GM13977 (cell line): ENCODE measurements at regions not wholly inside any gene's neighbourhood (a gene's known extent, or its start where the extent isn't known, plus 50 kb on each side); places are given as distances from the start of the nearest gene placed in this dataset.

Experiments
- DNase-seq: peaks from one replicate; pipeline ENCODE4 v3.0.0; 2012; ENCODE audit warnings: low spot score
- in situ Hi-C: fragments of 300-500 bp; cut with MboI; formaldehyde crosslinking; loops from one replicate; pipeline ENCODE4 v1.12.0; 2022; ENCODE audit warnings: low sequenced_read_pairs, low pct_unique_long_range_greater_than_20kb, mixed read lengths, inconsistent platforms; ENCODE audit not compliant: unreplicated experiment
- TF ChIP-seq, protein P1 (sequence below): IDR thresholded peaks from 2 replicates; pipeline ENCODE4 v1.5.1; 2012; ENCODE audit warnings: mild to moderate bottlenecking, control low read depth; ENCODE audit not compliant: insufficient read depth; ENCODE audit errors: extremely low read depth, missing control alignments

DNA sequence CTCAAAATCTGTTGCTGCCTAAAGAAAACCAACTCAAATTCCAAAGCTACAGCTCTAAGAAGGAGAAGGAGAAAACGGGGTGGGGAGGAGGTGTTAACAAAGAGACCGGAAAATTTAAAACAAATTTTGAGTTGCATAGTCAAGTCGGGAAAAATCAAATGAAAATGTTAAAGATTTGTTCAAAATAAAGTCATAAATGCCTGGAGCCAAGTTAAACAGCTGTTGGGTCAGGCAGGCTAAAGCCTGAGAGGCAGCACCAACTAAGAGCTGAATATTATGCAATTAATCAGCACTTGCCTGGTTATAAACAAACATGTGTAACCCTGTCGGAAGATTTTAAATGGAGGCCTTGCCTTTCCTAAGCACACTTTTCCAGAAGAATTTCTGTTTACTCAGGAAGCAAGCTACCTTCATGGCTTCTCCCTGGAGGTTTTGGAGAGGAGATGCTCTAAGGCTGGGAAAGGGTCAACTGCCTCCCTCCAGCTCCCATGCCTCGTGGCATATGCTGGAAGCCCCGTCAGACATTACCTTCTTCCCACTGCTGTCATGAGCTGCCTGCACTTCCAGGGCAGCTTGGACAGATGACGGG is 270.5 kb downstream of the DMRT2 start:
- DNase-seq, result no peak
- in situ Hi-C loops, result no loop called here
- TF ChIP-seq, protein P1, sequence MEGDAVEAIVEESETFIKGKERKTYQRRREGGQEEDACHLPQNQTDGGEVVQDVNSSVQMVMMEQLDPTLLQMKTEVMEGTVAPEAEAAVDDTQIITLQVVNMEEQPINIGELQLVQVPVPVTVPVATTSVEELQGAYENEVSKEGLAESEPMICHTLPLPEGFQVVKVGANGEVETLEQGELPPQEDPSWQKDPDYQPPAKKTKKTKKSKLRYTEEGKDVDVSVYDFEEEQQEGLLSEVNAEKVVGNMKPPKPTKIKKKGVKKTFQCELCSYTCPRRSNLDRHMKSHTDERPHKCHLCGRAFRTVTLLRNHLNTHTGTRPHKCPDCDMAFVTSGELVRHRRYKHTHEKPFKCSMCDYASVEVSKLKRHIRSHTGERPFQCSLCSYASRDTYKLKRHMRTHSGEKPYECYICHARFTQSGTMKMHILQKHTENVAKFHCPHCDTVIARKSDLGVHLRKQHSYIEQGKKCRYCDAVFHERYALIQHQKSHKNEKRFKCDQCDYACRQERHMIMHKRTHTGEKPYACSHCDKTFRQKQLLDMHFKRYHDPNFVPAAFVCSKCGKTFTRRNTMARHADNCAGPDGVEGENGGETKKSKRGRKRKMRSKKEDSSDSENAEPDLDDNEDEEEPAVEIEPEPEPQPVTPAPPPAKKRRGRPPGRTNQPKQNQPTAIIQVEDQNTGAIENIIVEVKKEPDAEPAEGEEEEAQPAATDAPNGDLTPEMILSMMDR, result no peak

DNA sequence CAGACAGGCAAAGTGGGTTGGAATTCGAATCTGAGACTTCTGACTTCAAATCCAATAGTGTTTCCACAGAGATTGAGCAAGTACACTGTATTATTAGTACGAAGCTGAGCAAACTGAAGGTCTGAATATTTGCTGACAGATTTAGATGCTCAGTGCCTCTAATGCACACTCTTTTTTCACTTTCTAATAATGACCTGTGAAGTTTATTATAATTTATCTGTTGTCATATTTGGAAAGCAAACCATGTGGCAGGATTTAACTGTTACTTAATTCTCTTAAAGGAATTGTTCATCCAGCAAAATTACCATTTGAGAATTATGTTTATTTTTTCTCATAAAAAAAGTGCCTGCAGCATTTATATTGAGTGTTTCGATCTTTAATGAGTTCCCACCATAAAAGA is 277.3 kb downstream of the DMRT2 start:
- TF ChIP-seq, protein P1, result no peak
- in situ Hi-C loops, result no loop called here
- DNase-seq, result no peak

DNA sequence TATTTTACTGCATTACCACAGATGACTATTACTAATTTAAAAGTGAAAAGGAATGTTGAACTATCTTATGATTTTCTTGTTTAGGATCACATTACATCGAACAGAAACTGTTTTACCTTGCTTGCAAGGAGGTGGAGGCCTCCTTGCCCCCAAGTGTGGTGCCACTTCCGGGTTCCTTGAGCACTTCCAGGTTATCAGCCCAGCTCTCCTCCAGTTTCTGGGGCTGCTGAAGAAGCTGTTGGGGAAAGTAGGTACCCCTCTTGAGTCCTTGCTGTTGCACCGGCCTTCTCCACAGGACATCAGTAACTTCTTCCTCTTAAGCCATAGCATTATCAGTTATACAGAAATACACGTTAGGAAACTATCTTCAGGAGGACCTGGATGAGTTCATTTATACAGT is 278.2 kb downstream of the DMRT2 start:
- TF ChIP-seq, protein P1, result no peak
- in situ Hi-C loops, result no loop called here

DNA sequence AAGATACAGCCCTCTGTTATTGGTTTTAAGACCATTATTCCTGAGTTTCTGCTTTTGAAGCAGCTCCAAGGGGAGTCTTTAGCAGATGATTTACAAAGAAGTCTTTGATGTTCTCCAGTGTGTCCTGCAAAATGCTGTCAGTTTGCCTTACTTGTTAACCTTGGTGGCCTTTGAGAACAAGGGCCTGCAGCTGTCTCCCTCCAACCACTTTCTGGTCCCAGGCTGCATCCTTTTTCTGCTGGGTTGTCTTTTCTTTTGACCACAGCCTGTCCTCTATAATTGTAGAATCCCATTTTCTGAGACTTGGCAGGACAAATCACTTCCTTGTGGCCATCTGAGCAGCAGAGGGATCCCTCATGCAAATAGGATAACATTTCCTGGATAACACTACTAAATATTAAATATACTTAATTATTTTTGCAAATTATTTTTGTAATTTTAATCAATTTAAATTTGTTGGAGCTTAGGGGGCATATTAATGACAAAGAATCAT is 281.4 kb downstream of the DMRT2 start:
- TF ChIP-seq, protein P1, result no peak
- DNase-seq, result no peak
- in situ Hi-C loops, result no loop called here

More for the DNA sequence above, 278.2 kb downstream of the DMRT2 start:
- DNase-seq, result no peak

DNA sequence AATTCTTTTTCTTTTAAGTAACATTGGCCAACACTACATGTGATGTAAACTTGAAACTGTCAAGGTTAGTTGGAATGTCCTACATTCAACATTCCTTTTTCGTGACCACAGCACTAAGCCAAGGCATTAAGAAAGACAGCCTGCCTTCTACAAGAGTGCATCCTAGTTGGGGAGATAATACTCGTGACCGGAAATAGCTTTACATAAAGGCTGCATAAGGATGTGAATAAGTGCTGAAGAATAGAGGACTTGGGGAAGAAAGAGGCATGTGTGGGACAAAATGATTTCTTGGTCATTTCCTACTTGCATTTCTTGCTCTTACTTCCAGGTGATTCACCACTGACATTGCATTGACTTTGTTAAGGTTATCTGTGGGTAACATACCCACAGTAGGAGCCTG is 282.0 kb downstream of the DMRT2 start:
- in situ Hi-C loops, result no loop called here
- DNase-seq, result no peak
- TF ChIP-seq, protein P1, result no peak

DNA sequence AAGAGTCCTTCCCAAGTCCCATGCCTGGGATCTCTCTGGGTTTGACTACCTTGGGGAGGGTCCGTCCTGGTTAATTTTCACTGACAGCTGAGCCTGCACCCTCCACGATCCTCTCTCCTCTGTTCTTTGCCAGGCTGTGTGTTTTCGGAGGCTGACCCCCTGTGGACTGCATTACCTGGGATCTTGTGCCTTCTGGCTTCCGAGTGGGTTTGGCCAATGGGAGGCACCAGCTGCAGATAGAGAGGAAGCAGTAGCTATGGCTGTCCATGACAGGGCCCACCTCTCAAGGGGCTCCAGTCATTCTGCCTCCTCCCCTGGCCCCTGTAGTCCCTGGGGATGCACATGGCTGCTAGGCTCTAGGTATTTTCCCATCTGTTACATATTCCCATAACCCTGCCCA is 285.0 kb downstream of the DMRT2 start:
- in situ Hi-C loops, result no loop called here
- TF ChIP-seq, protein P1, result no peak
- no peak for DNase-seq
